Mesothelial cell of epicardium (in vitro differentiated cells): ENCODE measurements at regions not wholly inside any gene's neighbourhood (a gene's known extent, or its start where the extent isn't known, plus 50 kb on each side); places are given as distances from the start of the nearest gene placed in this dataset.

Experiments
- DNase-seq, 2 experiments: peaks; one replicate each; pipeline ENCODE4 v3.0.0; 2021; ENCODE audit warnings: low spot score in 2 of 2; ENCODE audit not compliant: unreplicated experiment in 2 of 2
- H3K27ac Mint-ChIP-seq: 2 replicates; pipeline ENCODE4 v1.8.0; 2021; ENCODE audit warnings: mixed read lengths
- H3K27me3 Mint-ChIP-seq: 2 replicates; pipeline ENCODE4 v1.8.0; 2021; ENCODE audit warnings: low read depth, mixed read lengths
- H3K36me3 Mint-ChIP-seq: 2 replicates; pipeline ENCODE4 v1.8.0; 2021; ENCODE audit warnings: mixed read lengths
- H3K4me1 Mint-ChIP-seq: 2 replicates; pipeline ENCODE4 v1.8.0; 2021; ENCODE audit warnings: mixed read lengths
- H3K4me3 Mint-ChIP-seq: 2 replicates; pipeline ENCODE4 v1.8.0; 2021; ENCODE audit warnings: mild to moderate bottlenecking, moderate library complexity, mixed read lengths
- H3K9me3 Mint-ChIP-seq: 2 replicates; pipeline ENCODE4 v1.8.0; 2021; ENCODE audit warnings: mixed read lengths
- CTCF ChIP-seq: fragments of 200-600 bp; sonication (generic); IDR thresholded peaks from one replicate; pipeline ENCODE4 v1.5.0; 2021; ENCODE audit warnings: antibody characterized with exemption; ENCODE audit not compliant: unreplicated experiment

GRCh38 chr17:14446825-14447224, 145.9 kb downstream of the HS3ST3B1 start:
- Mint-ChIP-seq H3K27me3 (peaks cover 11% of the 10 kb centered on the region), H3K9me3 (no peaks in the 10 kb centered on the region), H3K4me1 (peaks cover 3% of the 10 kb centered on the region), H3K36me3 (no peaks in the 10 kb centered on the region), H3K4me3 (no peak overlapping the region), H3K27ac (no peak overlapping the region)
- DNase-seq = no peak
- TF ChIP-seq CTCF = no peak

- no peak for TF ChIP-seq CTCF
- Mint-ChIP-seq H3K27ac (no peak overlapping the region), H3K36me3 (no peaks in the 10 kb centered on the region)
Measured at GRCh38 chr17:14444915-14445314, 144.0 kb downstream of the HS3ST3B1 start.

GRCh38 chr17:14442798-14443528, 142.1 kb downstream of the HS3ST3B1 start:
- no peak for TF ChIP-seq CTCF
- H3K27ac Mint-ChIP-seq = peak overlapping the region; percentile 8
- H3K4me1 Mint-ChIP-seq = peaks cover 3% of the 10 kb centered on the region

More at GRCh38 chr17:14444915-14445314, 144.0 kb downstream of the HS3ST3B1 start:
- Mint-ChIP-seq H3K4me3 (no peak overlapping the region), H3K4me1 (peaks cover 3% of the 10 kb centered on the region), H3K9me3 (no peaks in the 10 kb centered on the region), H3K27me3 (peaks cover 14% of the 10 kb centered on the region)
- DNase-seq = no peak

DNA sequence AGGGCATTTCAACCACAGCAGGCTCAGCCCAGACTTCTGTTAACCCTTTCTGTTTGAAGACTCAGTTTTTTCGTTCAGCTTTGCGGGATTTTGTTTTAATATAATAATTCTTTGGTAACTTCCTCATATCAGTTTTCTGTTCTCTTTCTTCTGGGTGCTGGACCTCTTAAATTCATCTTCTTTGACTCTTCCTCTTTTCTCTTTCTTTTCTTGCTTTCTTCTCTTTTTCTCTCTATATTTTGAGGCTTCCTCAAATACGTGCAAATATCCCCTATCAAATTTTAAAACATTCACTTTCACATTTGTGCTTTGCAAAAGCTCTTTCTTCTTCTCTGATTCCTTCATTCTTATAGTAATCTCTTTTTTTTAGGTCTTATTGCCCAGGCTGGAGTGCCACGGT, 136.3 kb downstream of the HS3ST3B1 start:
- TF ChIP-seq CTCF = no peak
- Mint-ChIP-seq H3K36me3 (no peaks in the 10 kb centered on the region), H3K27ac (no peak overlapping the region), H3K9me3 (no peaks in the 10 kb centered on the region), H3K4me1 (no peaks in the 10 kb centered on the region), H3K27me3 (peaks cover 10% of the 10 kb centered on the region), H3K4me3 (no peak overlapping the region)
- no peak for DNase-seq

More at GRCh38 chr17:14442798-14443528, 142.1 kb downstream of the HS3ST3B1 start:
- Mint-ChIP-seq H3K9me3 (no peaks in the 10 kb centered on the region), H3K4me3 (no peak overlapping the region), H3K36me3 (no peaks in the 10 kb centered on the region), H3K27me3 (peaks cover 16% of the 10 kb centered on the region)
- no peak for DNase-seq

- Mint-ChIP-seq H3K27ac (no peak overlapping the region), H3K4me3 (no peak overlapping the region), H3K4me1 (no peaks in the 10 kb centered on the region), H3K27me3 (peaks cover 10% of the 10 kb centered on the region), H3K36me3 (no peaks in the 10 kb centered on the region), H3K9me3 (no peaks in the 10 kb centered on the region)
- TF ChIP-seq CTCF = no peak
- DNase-seq = no peak
Measured at GRCh38 chr17:14436266-14436665, 135.4 kb downstream of the HS3ST3B1 start.
